ENCODE measurements at regions not wholly inside any gene's neighbourhood (a gene's known extent, or its start where the extent isn't known, plus 50 kb on each side); places are given as distances from the start of the nearest gene placed in this dataset.
A peak's percentile ranks its signal among the peaks of the same experiment; 100 is the strongest.

GRCh38 chr5:85823462-85824426 is 794.0 kb upstream of the COX7C start (continued):
- TF ChIP-seq STAT6 (CRISPR knock-in tag; IDR thresholded peaks at IDR 0.05) (no peak), NFIX (CRISPR knock-in tag; IDR thresholded peaks at IDR 0.05; ENCODE audit: low read depth) (no peak), RHOXF2B (CRISPR knock-in tag; conservative IDR thresholded peaks at IDR 0.05) (no peak), ZEB2 (IDR thresholded peaks at IDR 0.05) (peak; percentile 59; the same call in 1 of the 2 replicates), IRF2 (CRISPR knock-in tag; IDR thresholded peaks at IDR 0.05) (no peak), ARHGAP35 (IDR thresholded peaks at IDR 0.05; ENCODE audit: partially characterized antibody) (no peak), SMC3 (conservative IDR thresholded peaks at IDR 0.05; ENCODE audit: insufficient read depth, low read depth, low read length) (no peak), NBN (IDR thresholded peaks at IDR 0.05; ENCODE audit: low read depth) (no peak), ZNF263 (CRISPR knock-in tag; IDR thresholded peaks at IDR 0.05; ENCODE audit: borderline replicate concordance) (no peak), ZNF354B (CRISPR knock-in tag; IDR thresholded peaks at IDR 0.05) (no peak), BCOR (IDR thresholded peaks at IDR 0.05) (no peak), KAT8 (IDR thresholded peaks at IDR 0.05; ENCODE audit: low read depth) (no peak), HIVEP1 (CRISPR knock-in tag; IDR thresholded peaks at IDR 0.05) (no peak), MEF2D (tag; conservative IDR thresholded peaks at IDR 0.05; ENCODE audit: low read depth) (no peak), NFE2L1 (tag; IDR thresholded peaks at IDR 0.05; ENCODE audit: borderline replicate concordance, low read depth) (no peak), FOXA3 (CRISPR knock-in tag; conservative IDR thresholded peaks at IDR 0.05 in 1 of 2, IDR thresholded peaks at IDR 0.05 in 1 of 2) (no peak), TOE1 (IDR thresholded peaks at IDR 0.05; ENCODE audit: borderline replicate concordance) (no peak), TOE1 (CRISPR knock-in tag; IDR thresholded peaks at IDR 0.05; ENCODE audit: borderline replicate concordance, low read depth) (no peak), SRSF3 (IDR thresholded peaks at IDR 0.05; ENCODE audit: insufficient read depth, low read length) (no peak), HBP1 (CRISPR knock-in tag; IDR thresholded peaks at IDR 0.05) (no peak), TCF15 (CRISPR knock-in tag; IDR thresholded peaks at IDR 0.05) (no peak), E2F5 (CRISPR knock-in tag; IDR thresholded peaks at IDR 0.05) (no peak)
